OCI-LY1 (cell line): ENCODE measurements at regions not wholly inside any gene's neighbourhood (a gene's known extent, or its start where the extent isn't known, plus 50 kb on each side); places are given as distances from the start of the nearest gene placed in this dataset.

Experiments used
- CTCF ChIP-seq: fragments of 200-600 bp; sonication (generic), shearing (Covaris generic); IDR thresholded peaks from 2 replicates; pipeline ENCODE4 v1.5.1; 2017; ENCODE audit warnings: mild to moderate bottlenecking, antibody characterized with exemption, low read length, moderate library complexity, mixed read lengths
- EZH2 ChIP-seq: fragments of 200-600 bp; sonication (generic), shearing (Covaris generic); IDR thresholded peaks from 2 replicates; pipeline ENCODE4 v1.8.0; 2017; ENCODE audit warnings: borderline replicate concordance, mixed run types, mild to moderate bottlenecking, antibody characterized with exemption, low read length, moderate library complexity, mixed read lengths

- TF ChIP-seq EZH2 (no peak), CTCF (no peak)
These were observed 198.8 kb upstream of the C2CD4B start for GRCh38 chr15:62363913-62364312.
